MCF 10A (cell line): ENCODE measurements at regions not wholly inside any gene's neighbourhood (a gene's known extent, or its start where the extent isn't known, plus 50 kb on each side); places are given as distances from the start of the nearest gene placed in this dataset.

ENCODE experiments used
- BruUV-seq: library from RNA; stranded (reverse); fragments of 400-500 nt; replicated peaks from 2 replicates; lab custom pipeline; 2021; lab: Mats Ljungman, UMichigan
- CTCF ChIA-PET: fragments of 300-600 bp; sonication (Branson Sonifier 250); formaldehyde crosslinking; extraction: SDS; loops from one replicate; lab custom pipeline; 2021; ENCODE audit warnings: antibody characterized with exemption, inconsistent platforms; lab: Yijun Ruan, JAX
- POLR2A ChIA-PET: fragments of 300-600, 350-650 bp; sonication (Branson Sonifier 250); formaldehyde crosslinking; extraction: SDS; loops from one replicate; lab custom pipeline; 2020; ENCODE audit warnings: antibody characterized with exemption, inconsistent platforms; lab: Yijun Ruan, JAX
- DNase-seq: peaks from one replicate; pipeline ENCODE4 v3.0.0-alpha.2; 2018; ENCODE audit not compliant: unreplicated experiment
- H3K27ac Mint-ChIP-seq: one replicate; pipeline ENCODE4 v1.8.0; 2022; ENCODE audit warnings: mild to moderate bottlenecking, low read depth, mixed read lengths; ENCODE audit not compliant: unreplicated experiment
- H3K27me3 Mint-ChIP-seq: one replicate; pipeline ENCODE4 v1.8.0; 2022; ENCODE audit warnings: mixed read lengths; ENCODE audit not compliant: insufficient read depth, unreplicated experiment
- H3K36me3 Mint-ChIP-seq: one replicate; pipeline ENCODE4 v1.8.0; 2022; ENCODE audit warnings: mild to moderate bottlenecking, moderate library complexity, mixed read lengths; ENCODE audit not compliant: insufficient read depth, unreplicated experiment
- H3K4me1 Mint-ChIP-seq: one replicate; pipeline ENCODE4 v1.8.0; 2022; ENCODE audit warnings: mixed read lengths; ENCODE audit not compliant: insufficient read depth, unreplicated experiment
- H3K4me3 Mint-ChIP-seq: one replicate; pipeline ENCODE4 v1.8.0; 2022; ENCODE audit warnings: mild to moderate bottlenecking, moderate library complexity, mixed read lengths; ENCODE audit not compliant: unreplicated experiment
- H3K9me3 Mint-ChIP-seq: one replicate; pipeline ENCODE4 v1.8.0; 2022; ENCODE audit warnings: mixed read lengths; ENCODE audit not compliant: unreplicated experiment
- CTCF ChIP-seq: fragments of 200-600 bp; IDR thresholded peaks from one replicate; pipeline ENCODE4 v1.8.0; 2022; ENCODE audit warnings: antibody characterized with exemption, mild to moderate bottlenecking; ENCODE audit not compliant: unreplicated experiment
- intact Hi-C: fragments of 100-400 bp; cut with micrococcal nuclease; formaldehyde crosslinking; loops from 2 replicates; pipeline ENCODE4 v1.14.1; 2022

- Mint-ChIP-seq H3K27me3 (no peaks in the 10 kb centered on the region), H3K9me3 (no peaks in the 10 kb centered on the region), H3K36me3 (no peaks in the 10 kb centered on the region), H3K4me3 (no peak overlapping the region), H3K27ac (no peak overlapping the region), H3K4me1 (no peaks in the 10 kb centered on the region)
- DNase-seq, result no peak
- BruUV-seq, result no TSS peak
- ChIA-PET POLR2A (interaction anchor here (0.6 to 0.7 kb wide), 2 partner anchors 14 to 597 kb away, joined by 3 read pairs; no protein-coding TSS in a partner anchor), CTCF (interaction anchor here (0.5 to 0.6 kb wide), 3 partner anchors 10 to 607 kb away, joined by 3 to 5 read pairs (median 3); no protein-coding TSS in a partner anchor)
- intact Hi-C loops, result no loop called here
- no peak for TF ChIP-seq CTCF
Measured at GRCh38 chr12:32010631-32011336, 51.6 kb downstream of the RESF1 start.

- ChIA-PET POLR2A (no interaction called here), CTCF (no interaction called here)
- DNase-seq, result no peak
- H3K36me3 Mint-ChIP-seq, result no peaks in the 10 kb centered on the region
- H3K4me1 Mint-ChIP-seq, result no peaks in the 10 kb centered on the region
- H3K9me3 Mint-ChIP-seq, result no peaks in the 10 kb centered on the region
- intact Hi-C loops, result no loop called here
- no peak overlapping the region for H3K27ac Mint-ChIP-seq
- no peaks in the 10 kb centered on the region for H3K27me3 Mint-ChIP-seq
- no peak overlapping the region for H3K4me3 Mint-ChIP-seq
- no peak for TF ChIP-seq CTCF
- no TSS peak for BruUV-seq
Measured at GRCh38 chr12:32012249-32012785, 53.1 kb downstream of the RESF1 start.

- ChIA-PET CTCF (no interaction called here), POLR2A (no interaction called here)
- Mint-ChIP-seq H3K27ac (no peak overlapping the region), H3K9me3 (no peaks in the 10 kb centered on the region), H3K4me1 (no peaks in the 10 kb centered on the region), H3K4me3 (no peak overlapping the region), H3K27me3 (no peaks in the 10 kb centered on the region), H3K36me3 (no peaks in the 10 kb centered on the region)
- intact Hi-C loops, result no loop called here
- no TSS peak for BruUV-seq
- no peak for TF ChIP-seq CTCF
- DNase-seq, result no peak
Measured at GRCh38 chr12:32015036-32015435, 55.8 kb downstream of the RESF1 start.

GRCh38 chr12:32016680-32017482 lies 57.7 kb downstream of the RESF1 start:
- intact Hi-C loops, result no loop called here
- Mint-ChIP-seq H3K4me3 (no peak overlapping the region), H3K9me3 (no peaks in the 10 kb centered on the region), H3K27ac (no peak overlapping the region), H3K27me3 (no peaks in the 10 kb centered on the region), H3K36me3 (no peaks in the 10 kb centered on the region), H3K4me1 (no peaks in the 10 kb centered on the region)
- no peak for TF ChIP-seq CTCF
- no peak for DNase-seq
- ChIA-PET POLR2A (no interaction called here), CTCF (no interaction called here)
- BruUV-seq, result no TSS peak
